GM18909 (cell line): ENCODE measurements at regions not wholly inside any gene's neighbourhood (a gene's known extent, or its start where the extent isn't known, plus 50 kb on each side); places are given as distances from the start of the nearest gene placed in this dataset.
"Not testable (repeated sequence)": the region's sequence is repeated elsewhere in the genome, so short reads cannot be mapped to it uniquely, and the experiment has no call there.

Experiments used
- ATAC-seq: cut with Tn5 transposase; IDR thresholded peaks from one replicate; pipeline ENCODE4 v1.9.1; 2021; ENCODE audit warnings: mild to moderate bottlenecking; ENCODE audit not compliant: unreplicated experiment, poor library complexity

- ATAC-seq, result no peak
Observed at GRCh38 chr1:47651311-47652089, 213.7 kb downstream of the FOXD2 start.

- no peak for ATAC-seq
Observed at GRCh38 chr1:47655521-47656300, 217.9 kb downstream of the FOXD2 start.

- ATAC-seq, result no peak
Observed at GRCh38 chr1:47656719-47657685, 219.2 kb downstream of the FOXD2 start.

GRCh38 chr1:47658161-47658920, 220.5 kb downstream of the FOXD2 start:
- no peak for ATAC-seq

- no peak for ATAC-seq
Observed at GRCh38 chr1:47659146-47659545, 221.3 kb downstream of the FOXD2 start.

- no peak for ATAC-seq
Observed at GRCh38 chr1:47660622-47661021, 222.8 kb downstream of the FOXD2 start.

GRCh38 chr1:47661040-47661439, 223.2 kb downstream of the FOXD2 start:
- ATAC-seq, result no peak

- ATAC-seq, result no peak
Observed at GRCh38 chr1:47662068-47662467, 224.2 kb downstream of the FOXD2 start.

GRCh38 chr1:47663286-47663685, 225.4 kb downstream of the FOXD2 start:
- ATAC-seq, result no peak

GRCh38 chr1:47664356-47664755, 226.5 kb downstream of the FOXD2 start:
- no peak for ATAC-seq

- not testable (repeated sequence) for ATAC-seq
Observed at GRCh38 chr1:47664896-47665295, 227.1 kb downstream of the FOXD2 start.

GRCh38 chr1:47669081-47669585, 231.3 kb downstream of the FOXD2 start:
- no peak for ATAC-seq

- ATAC-seq, result no peak
Observed at GRCh38 chr1:47672622-47673021, 234.8 kb downstream of the FOXD2 start.

GRCh38 chr1:47674189-47674588, 236.3 kb downstream of the FOXD2 start:
- no peak for ATAC-seq

GRCh38 chr1:47675047-47675675, 237.3 kb downstream of the FOXD2 start:
- ATAC-seq, result no peak

- no peak for ATAC-seq
Observed at GRCh38 chr1:47675721-47676120, 237.9 kb downstream of the FOXD2 start.

GRCh38 chr1:47676311-47677054, 238.6 kb downstream of the FOXD2 start:
- no peak for ATAC-seq

GRCh38 chr1:47677241-47677940, 239.5 kb downstream of the FOXD2 start:
- no peak for ATAC-seq
